NCI-H1436 treated with DMSO at 0.1 percent for 48 hours (cell line): ENCODE measurements at regions not wholly inside any gene's neighbourhood (a gene's known extent, or its start where the extent isn't known, plus 50 kb on each side); places are given as distances from the start of the nearest gene placed in this dataset.

Experiments
- DNase-seq: peaks from one replicate; lab custom pipeline; 2025; lab: John Stamatoyannopoulos, UW

GRCh38 chr2:181394741-181395437 lies 62.3 kb upstream of the ITGA4 start:
- no peak for DNase-seq

GRCh38 chr2:181395851-181396250 lies 61.3 kb upstream of the ITGA4 start:
- DNase-seq: no peak

GRCh38 chr2:181396256-181397123 lies 60.7 kb upstream of the ITGA4 start:
- DNase-seq: no peak

GRCh38 chr2:181397331-181397730 lies 59.9 kb upstream of the ITGA4 start:
- no peak for DNase-seq

GRCh38 chr2:181398000-181398399 lies 59.2 kb upstream of the ITGA4 start:
- DNase-seq: no peak

- no peak for DNase-seq
Observed at GRCh38 chr2:181399027-181399426, 58.2 kb upstream of the ITGA4 start.

- DNase-seq: no peak
Observed at GRCh38 chr2:181404472-181404871, 52.7 kb upstream of the ITGA4 start.

- no peak for DNase-seq
Observed at GRCh38 chr2:181407171-181407570, 50.0 kb upstream of the ITGA4 start.
